ENCODE measurements at regions not wholly inside any gene's neighbourhood (a gene's known extent, or its start where the extent isn't known, plus 50 kb on each side); places are given as distances from the start of the nearest gene placed in this dataset.
"Not testable (repeated sequence)": the region's sequence is repeated elsewhere in the genome, so short reads cannot be mapped to it uniquely, and the experiment has no call there.

DNA sequence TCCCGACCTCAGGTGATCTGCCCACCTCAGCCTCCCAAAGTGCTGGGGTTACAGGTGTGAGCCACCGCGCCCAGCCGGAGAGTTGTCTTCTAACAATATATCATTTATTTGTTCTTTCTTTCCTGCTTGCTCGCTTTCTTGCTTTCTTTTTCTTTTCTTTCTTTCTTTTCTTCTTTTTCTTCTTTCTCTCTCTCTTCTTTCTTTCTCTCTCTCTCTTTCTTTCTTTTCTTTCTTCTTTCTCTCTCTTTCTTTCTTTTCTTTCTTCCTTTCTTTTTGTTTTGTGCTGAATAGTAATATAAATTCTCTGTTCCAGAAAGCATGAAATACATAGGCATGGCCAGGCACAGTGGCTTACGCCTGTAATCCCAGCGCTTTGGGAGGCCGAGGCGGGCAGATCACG, 73.5 kb upstream of the ZNF644 start:
- TF ChIP-seq, protein P1, sequence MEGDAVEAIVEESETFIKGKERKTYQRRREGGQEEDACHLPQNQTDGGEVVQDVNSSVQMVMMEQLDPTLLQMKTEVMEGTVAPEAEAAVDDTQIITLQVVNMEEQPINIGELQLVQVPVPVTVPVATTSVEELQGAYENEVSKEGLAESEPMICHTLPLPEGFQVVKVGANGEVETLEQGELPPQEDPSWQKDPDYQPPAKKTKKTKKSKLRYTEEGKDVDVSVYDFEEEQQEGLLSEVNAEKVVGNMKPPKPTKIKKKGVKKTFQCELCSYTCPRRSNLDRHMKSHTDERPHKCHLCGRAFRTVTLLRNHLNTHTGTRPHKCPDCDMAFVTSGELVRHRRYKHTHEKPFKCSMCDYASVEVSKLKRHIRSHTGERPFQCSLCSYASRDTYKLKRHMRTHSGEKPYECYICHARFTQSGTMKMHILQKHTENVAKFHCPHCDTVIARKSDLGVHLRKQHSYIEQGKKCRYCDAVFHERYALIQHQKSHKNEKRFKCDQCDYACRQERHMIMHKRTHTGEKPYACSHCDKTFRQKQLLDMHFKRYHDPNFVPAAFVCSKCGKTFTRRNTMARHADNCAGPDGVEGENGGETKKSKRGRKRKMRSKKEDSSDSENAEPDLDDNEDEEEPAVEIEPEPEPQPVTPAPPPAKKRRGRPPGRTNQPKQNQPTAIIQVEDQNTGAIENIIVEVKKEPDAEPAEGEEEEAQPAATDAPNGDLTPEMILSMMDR (IDR thresholded peaks at IDR 0.05), result not testable (repeated sequence)
- TF ChIP-seq POLR2A (IDR thresholded peaks at IDR 0.05), result not testable (repeated sequence)
